ENCODE measurements at regions not wholly inside any gene's neighbourhood (a gene's known extent, or its start where the extent isn't known, plus 50 kb on each side); places are given as distances from the start of the nearest gene placed in this dataset.

- TF ChIP-seq CTCF (IDR thresholded peaks at IDR 0.05) (no peak), POLR2A (IDR thresholded peaks at IDR 0.05) (no peak)
These were observed 88.0 kb downstream of the GALR1 start for GRCh38 chr18:77337604-77338003.

Data from heart left ventricle (tissue), 13 donors.